Stomach (tissue), 8 donors: ENCODE measurements at regions not wholly inside any gene's neighbourhood (a gene's known extent, or its start where the extent isn't known, plus 50 kb on each side); places are given as distances from the start of the nearest gene placed in this dataset.

ENCODE experiments used
- DNase-seq, 2 donors: peaks; one replicate each; pipeline versions ENCODE4 v3.0.0 to v3.0.0-alpha.2; 2013 to 2019
- H3K27ac ChIP-seq, 5 donors: fragments of 200-600 bp in 4 of 5; sonication (generic) in 4 of 5; one replicate each; pipeline ENCODE4 v1.5.1; 2013 to 2019; ENCODE audit warnings: mild to moderate bottlenecking in 1 of 5, moderate library complexity in 1 of 5
- H3K27me3 ChIP-seq, 3 donors: fragments of 200-600 bp; sonication (generic); one replicate each; pipeline ENCODE4 v1.5.1; 2017 to 2019; ENCODE audit warnings: mixed run types in 1 of 3
- H3K36me3 ChIP-seq, 4 donors: fragments of 200-600 bp; sonication (generic); 1 replicate in 3 of 4; 2 replicates in 1 of 4; pipeline ENCODE4 v1.5.1; 2016 to 2019
- H3K4me1 ChIP-seq, 4 donors: fragments of 200-600 bp; sonication (generic); one replicate each; pipeline ENCODE4 v1.5.1; 2016 to 2019
- H3K4me3 ChIP-seq, 4 donors: fragments of 200-600 bp; sonication (generic) in 3 of 4; one replicate each; pipeline ENCODE4 v1.5.1; 2016 to 2019; ENCODE audit warnings: mild to moderate bottlenecking in 1 of 4
- H3K9me3 ChIP-seq, 4 donors: fragments of 200-600 bp; sonication (generic); one replicate each; pipeline ENCODE4 v1.5.1; 2016 to 2019
- CTCF ChIP-seq, 7 experiments: fragments of 450-650 bp in 4 of 7; fragments of 200-600 bp in 3 of 7; sonication (generic) in 3 of 7; IDR thresholded peaks; one replicate each; pipeline ENCODE4 v1.5.1; 2016 to 2019; ENCODE audit warnings: antibody characterized with exemption in 7 of 7, control low read depth in 2 of 7, mild to moderate bottlenecking in 1 of 7
- EP300 ChIP-seq: sonication (generic); formaldehyde crosslinking; IDR thresholded peaks from one replicate; pipeline ENCODE4 v1.6.1; 2017; ENCODE audit warnings: antibody characterized with exemption
- POLR2A ChIP-seq, 4 donors: fragments of 450-650 bp; IDR thresholded peaks; one replicate each; pipeline ENCODE4 v1.6.1; 2016; ENCODE audit warnings: antibody characterized with exemption in 4 of 4, control low read depth in 2 of 4, mild to moderate bottlenecking in 1 of 4, moderate library complexity in 1 of 4
- POLR2AphosphoS5 ChIP-seq, 3 donors: sonication (generic); formaldehyde crosslinking; IDR thresholded peaks; one replicate each; pipeline ENCODE4 v1.6.1; 2016; ENCODE audit warnings: antibody characterized with exemption in 3 of 3
- WGBS, 5 donors: extraction: QIAGEN DNeasy Blood & Tissue Kit in 3 of 5; methylation state at CpG; one replicate each; pipeline versions ENCODE4 v1.1.5 to v1.1.7; 2013 to 2018; 5-methylcytosine and 5-hydroxymethylcytosine counted together
- intact Hi-C: fragments of 100-400 bp; cut with DNase I; formaldehyde crosslinking; loops from one replicate; pipeline ENCODE4 v1.15.1; 2023; ENCODE audit warnings: low total_unique reads
- donor health status: healthy with polysubstance abuse.
- donor health status: Bipolar disorder and iron deficiency.
- donor health status: healthy.

DNA sequence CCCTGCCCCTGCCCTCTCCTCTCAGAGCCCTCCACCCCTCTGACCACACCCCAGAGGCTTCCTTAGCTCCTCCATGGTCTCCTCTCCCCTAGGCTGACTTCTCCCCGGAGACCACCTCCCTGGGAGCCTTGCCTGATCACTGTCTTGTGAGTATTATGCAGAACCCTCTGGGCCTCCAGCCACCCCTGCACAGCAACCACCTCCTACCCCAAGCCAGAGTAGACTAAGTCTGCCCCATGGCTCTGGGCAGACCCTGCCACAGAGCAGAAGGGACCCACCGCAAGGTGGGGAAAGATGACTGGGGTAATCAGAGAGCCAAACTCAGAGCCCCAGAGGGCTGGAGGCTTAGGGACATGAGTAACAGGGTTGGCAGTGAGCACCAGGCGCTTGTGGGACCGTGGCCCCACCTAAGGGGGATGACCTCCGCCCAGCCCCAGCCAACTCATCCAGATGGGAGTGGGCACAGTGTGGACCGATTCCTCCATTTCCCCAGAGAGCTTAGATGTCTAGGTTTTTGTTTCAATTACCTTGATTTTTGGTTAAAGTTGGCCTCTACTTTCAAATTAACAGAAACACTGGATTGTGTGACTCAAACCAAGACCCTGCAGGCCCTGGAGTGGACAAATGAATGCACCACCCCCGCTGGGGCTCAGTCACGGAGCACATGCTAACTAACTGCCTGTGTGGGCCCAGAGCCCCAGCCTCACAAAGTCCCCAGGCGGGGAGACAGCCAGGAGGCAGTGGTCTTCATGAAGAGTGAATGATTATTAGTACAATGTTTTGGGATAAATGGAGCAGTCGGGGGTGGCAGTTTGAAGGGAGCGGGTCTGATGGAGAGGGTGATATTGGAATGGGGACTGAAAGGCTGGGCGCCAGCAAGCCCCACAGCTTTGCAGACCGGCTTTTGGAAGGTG lies 119.4 kb upstream of the PRR20G start:
- intact Hi-C loops = no loop called here
- Histone ChIP-seq H3K9me3 (no peaks in the 10 kb centered on the region), H3K4me1 (no peaks in the 10 kb centered on the region), H3K27me3 (peaks cover 0 to 59% (median 0%) of the 10 kb centered on the region in 3 donors), H3K4me3 (no peak overlapping the region), H3K27ac (no peak overlapping the region), H3K36me3 (no peaks in the 10 kb centered on the region)
- TF ChIP-seq CTCF (IDR thresholded peaks at IDR 0.05) (no peak), EP300 (no peak), POLR2A (IDR thresholded peaks at IDR 0.05) (no peak), POLR2AphosphoS5 (IDR thresholded peaks at IDR 0.05) (no peak)
- DNase-seq = peak in 1 of 2 donors; percentile 23
- 83 to 94% (median 88%) methylated on average over 13 of the region's 13 CpGs for WGBS, 5 donors

GRCh38 chr3:127406309-127407025 lies 118.6 kb upstream of the PRR20G start:
- no peak overlapping the region for H3K4me3 ChIP-seq
- TF ChIP-seq POLR2A (IDR thresholded peaks at IDR 0.05) = no peak
- TF ChIP-seq CTCF (IDR thresholded peaks at IDR 0.05) = peak in 2 of 7 experiments; percentile 16 to 30
- DNase-seq = peak in 1 of 2 donors; percentile 28
- H3K36me3 ChIP-seq = no peaks in the 10 kb centered on the region
- H3K27me3 ChIP-seq = peaks cover 0 to 59% (median 0%) of the 10 kb centered on the region in 3 donors
- H3K27ac ChIP-seq = no peak overlapping the region
- intact Hi-C loops = no loop called here
- no peaks in the 10 kb centered on the region for H3K4me1 ChIP-seq
- no peaks in the 10 kb centered on the region for H3K9me3 ChIP-seq
- whole genome bisulfite sequencing, 5 donors = 64 to 72% (median 70%) methylated on average over 12 to 14 of the region's 14 CpGs

- no peaks in the 10 kb centered on the region for H3K9me3 ChIP-seq
- WGBS, 5 donors = 74 to 83% (median 82%) methylated on average over 10 of the region's 10 CpGs
- TF ChIP-seq EP300 = no peak
- no peak for TF ChIP-seq CTCF (IDR thresholded peaks at IDR 0.05)
- TF ChIP-seq POLR2A (IDR thresholded peaks at IDR 0.05) = no peak
- no peak for TF ChIP-seq POLR2AphosphoS5 (IDR thresholded peaks at IDR 0.05)
These were observed 117.9 kb upstream of the PRR20G start for GRCh38 chr3:127405791-127406190.

GRCh38 chr3:127405010-127405598 lies 117.3 kb upstream of the PRR20G start:
- intact Hi-C loops = no loop called here
- Histone ChIP-seq H3K4me3 (no peak overlapping the region), H3K4me1 (no peaks in the 10 kb centered on the region), H3K36me3 (no peaks in the 10 kb centered on the region), H3K27me3 (peaks cover 0 to 45% (median 0%) of the 10 kb centered on the region in 3 donors), H3K9me3 (no peaks in the 10 kb centered on the region), H3K27ac (no peak overlapping the region)
- DNase-seq = peak in 1 of 2 donors; percentile 23
- WGBS, 5 donors = 59 to 79% (median 63%) methylated on average over 8 of the region's 8 CpGs
- no peak for TF ChIP-seq POLR2A (IDR thresholded peaks at IDR 0.05)
- TF ChIP-seq EP300 = no peak
- no peak for TF ChIP-seq POLR2AphosphoS5 (IDR thresholded peaks at IDR 0.05)
- TF ChIP-seq CTCF (IDR thresholded peaks at IDR 0.05) = no peak

More at GRCh38 chr3:127405791-127406190, 117.9 kb upstream of the PRR20G start:
- Histone ChIP-seq H3K36me3 (no peaks in the 10 kb centered on the region), H3K4me1 (no peaks in the 10 kb centered on the region), H3K27me3 (peaks cover 0 to 52% (median 0%) of the 10 kb centered on the region in 3 donors), H3K4me3 (no peak overlapping the region), H3K27ac (no peak overlapping the region)
- peak in 1 of 2 donors; percentile 20 for DNase-seq
- intact Hi-C loops = no loop called here
